IMR-90 (cell line): ENCODE measurements at regions not wholly inside any gene's neighbourhood (a gene's known extent, or its start where the extent isn't known, plus 50 kb on each side); places are given as distances from the start of the nearest gene placed in this dataset.
A peak's percentile ranks its signal among the peaks of the same experiment; 100 is the strongest.

Experiments used
- ATAC-seq: fragments of 200-7000 bp; cut with Tn5 transposase; 2 replicates; pipeline ENCODE4 v1.9.1; 2020; ENCODE audit warnings: low read depth, mild to moderate bottlenecking, moderate library complexity
- BruUV-seq: library from RNA; stranded (reverse); fragments of 400-500 nt; replicated peaks from 2 replicates; lab custom pipeline; 2021; lab: Mats Ljungman, UMichigan
- CTCF ChIA-PET: fragments of 300-600 bp; formaldehyde crosslinking; extraction: SDS; loops from one replicate; lab custom pipeline; 2021; ENCODE audit warnings: antibody characterized with exemption; lab: Yijun Ruan, JAX
- POLR2A ChIA-PET: fragments of 300-600 bp; sonication (Branson Sonifier 250); formaldehyde crosslinking; loops from one replicate; lab custom pipeline; 2022; ENCODE audit warnings: antibody characterized with exemption; ENCODE audit not compliant: unreplicated experiment; lab: Charles Lee
- DNase-seq: peaks from one replicate; pipeline ENCODE4 v3.0.0; 2013
- H2AFZ ChIP-seq: replicated peaks from 2 replicates; pipeline ENCODE3; 2013; ENCODE audit warnings: low read length, mild to moderate bottlenecking; ENCODE audit not compliant: poor library complexity
- H2AK5ac ChIP-seq: 2 replicates; pipeline ENCODE4 v1.6.1; 2013; ENCODE audit warnings: low read depth, low read length, inconsistent platforms
- H2AK9ac ChIP-seq: replicated peaks from 2 replicates; pipeline ENCODE3; 2013; ENCODE audit warnings: mild to moderate bottlenecking, low read depth, low read length, moderate library complexity; ENCODE audit not compliant: poor library complexity
- H2BK120ac ChIP-seq: 2 replicates; pipeline ENCODE4 v1.6.1; 2013; ENCODE audit warnings: low read depth, low read length, inconsistent platforms
- H2BK15ac ChIP-seq: 3 replicates; pipeline ENCODE4 v1.6.1; 2013; ENCODE audit warnings: low read depth, low read length, inconsistent platforms
- H2BK20ac ChIP-seq: 2 replicates; pipeline ENCODE4 v1.6.1; 2013; ENCODE audit warnings: low read depth, mild to moderate bottlenecking, inconsistent platforms, low read length, moderate library complexity
- H2BK5ac ChIP-seq: 2 replicates; pipeline ENCODE4 v1.6.1; 2013; ENCODE audit warnings: mild to moderate bottlenecking, low read depth, low read length, inconsistent platforms; ENCODE audit not compliant: poor library complexity, severe bottlenecking
- H3K14ac ChIP-seq: replicated peaks from 2 replicates; pipeline ENCODE4 v1.6.1; 2013; ENCODE audit warnings: low read depth, low read length, inconsistent platforms
- H3K18ac ChIP-seq: 2 replicates; pipeline ENCODE4 v1.6.1; 2013; ENCODE audit warnings: low read depth, low read length, control low read depth
- H3K23ac ChIP-seq: 2 replicates; pipeline ENCODE4 v1.6.1; 2013; ENCODE audit warnings: low read depth, low read length, inconsistent platforms
- H3K27ac ChIP-seq: 2 replicates; pipeline ENCODE4 v1.5.1; 2013; ENCODE audit warnings: mild to moderate bottlenecking, control low read depth, low read length; ENCODE audit not compliant: insufficient read depth
- H3K27me3 ChIP-seq: 2 replicates; pipeline ENCODE4 v1.6.1; 2013; ENCODE audit warnings: low read length; ENCODE audit not compliant: control insufficient read depth, insufficient read depth
- H3K36me3 ChIP-seq: 2 replicates; pipeline ENCODE4 v1.6.1; 2013; ENCODE audit warnings: low read length, mixed read lengths; ENCODE audit not compliant: control insufficient read depth, insufficient read depth
- H3K4ac ChIP-seq: 2 replicates; pipeline ENCODE4 v1.6.1; 2013; ENCODE audit warnings: low read depth, low read length, inconsistent platforms
- H3K4me1 ChIP-seq: 2 replicates; pipeline ENCODE4 v1.6.1; 2013; ENCODE audit warnings: low read length, mixed read lengths; ENCODE audit not compliant: control insufficient read depth, insufficient read depth
- H3K4me2 ChIP-seq: 2 replicates; pipeline ENCODE4 v1.6.1; 2013; ENCODE audit warnings: low read depth, mild to moderate bottlenecking, control low read depth, low read length, moderate library complexity
- H3K4me3 ChIP-seq: 2 replicates; pipeline ENCODE4 v1.5.1; 2013; ENCODE audit warnings: low read depth, mild to moderate bottlenecking, control low read depth, low read length, moderate library complexity; ENCODE audit not compliant: insufficient read depth
- H3K56ac ChIP-seq: 2 replicates; pipeline ENCODE4 v1.6.1; 2013; ENCODE audit warnings: low read length, inconsistent platforms; ENCODE audit not compliant: insufficient read depth; ENCODE audit errors: extremely low read depth
- H3K79me1 ChIP-seq, 2 experiments: 2 replicates each; pipeline ENCODE4 v1.6.1; 2013; ENCODE audit warnings: low read length in 2 of 2, inconsistent platforms in 1 of 2, low read depth in 1 of 2
- H3K9ac ChIP-seq: 2 replicates; pipeline ENCODE4 v1.6.1; 2013; ENCODE audit warnings: low read depth, low read length, control low read depth
- H3K9me1 ChIP-seq: 2 replicates; pipeline ENCODE4 v1.6.1; 2013; ENCODE audit warnings: low read length, inconsistent platforms; ENCODE audit not compliant: insufficient read depth
- H3K9me3 ChIP-seq: 2 replicates; pipeline ENCODE4 v1.6.1; 2013; ENCODE audit warnings: low read length; ENCODE audit not compliant: control insufficient read depth, insufficient read depth
- H4K20me1 ChIP-seq: 2 replicates; pipeline ENCODE4 v1.6.1; 2013; ENCODE audit warnings: low read length, inconsistent platforms; ENCODE audit not compliant: insufficient read depth
- H4K5ac ChIP-seq: 2 replicates; pipeline ENCODE4 v1.6.1; 2013; ENCODE audit warnings: mild to moderate bottlenecking, low read depth, low read length, control low read depth
- H4K8ac ChIP-seq, 2 experiments: 2 replicates each; pipeline ENCODE4 v1.6.1; 2013; ENCODE audit warnings: low read depth in 2 of 2, low read length in 2 of 2, control low read depth in 1 of 2, inconsistent platforms in 1 of 2
- H4K91ac ChIP-seq: 2 replicates; pipeline ENCODE4 v1.6.1; 2013; ENCODE audit warnings: low read depth, low read length, inconsistent platforms; ENCODE audit not compliant: insufficient read depth
- CEBPB ChIP-seq: IDR thresholded peaks from 2 replicates; pipeline ENCODE4 v1.6.1; 2012; ENCODE audit warnings: low read depth, low read length, improper control_type of control experiment
- CHD1 ChIP-seq: IDR thresholded peaks from 2 replicates; pipeline ENCODE4 v1.6.1; 2012; ENCODE audit warnings: low read depth, low read length, improper control_type of control experiment
- FOS ChIP-seq: fragments of 150-350 bp; IDR thresholded peaks from 2 replicates; pipeline ENCODE4 v1.6.1; 2016; ENCODE audit warnings: low read depth, low read length
- MAFK ChIP-seq: IDR thresholded peaks from 2 replicates; pipeline ENCODE4 v1.6.1; 2012; ENCODE audit warnings: low read depth, low read length, improper control_type of control experiment
- WGBS, 2 experiments: methylation state at CpG; one replicate each; pipeline versions ENCODE4 v1.1.5 to v1.1.7; 2013; ENCODE audit warnings: missing lambda C conversion rate in 2 of 2; ENCODE audit not compliant: insufficient read length in 1 of 2; ENCODE audit errors: extremely low coverage in 2 of 2; 5-methylcytosine and 5-hydroxymethylcytosine counted together
- dilution Hi-C: fragments of 300-500 bp; cut with HindIII; formaldehyde crosslinking; loops from one replicate; pipeline ENCODE4 v1.14.3; 2018; ENCODE audit warnings: low sequenced_read_pairs; ENCODE audit not compliant: unreplicated experiment
- in situ Hi-C: fragments of 300-500 bp; cut with MboI; formaldehyde crosslinking; loops from 3 replicates; pipeline ENCODE4 v1.14.3; 2019; ENCODE audit warnings: low sequenced_read_pairs, inconsistent platforms, mixed read lengths
- intact Hi-C: fragments of 100-400 bp; cut with micrococcal nuclease; formaldehyde crosslinking; loops from 2 replicates; pipeline ENCODE4 v1.10.0; 2022
- TF ChIP-seq, protein P1 (sequence below): fragments of 150-350 bp; IDR thresholded peaks from 2 replicates; pipeline ENCODE4 v1.6.1; 2016; ENCODE audit warnings: low read depth, mild to moderate bottlenecking, low read length, moderate library complexity, borderline replicate concordance

DNA sequence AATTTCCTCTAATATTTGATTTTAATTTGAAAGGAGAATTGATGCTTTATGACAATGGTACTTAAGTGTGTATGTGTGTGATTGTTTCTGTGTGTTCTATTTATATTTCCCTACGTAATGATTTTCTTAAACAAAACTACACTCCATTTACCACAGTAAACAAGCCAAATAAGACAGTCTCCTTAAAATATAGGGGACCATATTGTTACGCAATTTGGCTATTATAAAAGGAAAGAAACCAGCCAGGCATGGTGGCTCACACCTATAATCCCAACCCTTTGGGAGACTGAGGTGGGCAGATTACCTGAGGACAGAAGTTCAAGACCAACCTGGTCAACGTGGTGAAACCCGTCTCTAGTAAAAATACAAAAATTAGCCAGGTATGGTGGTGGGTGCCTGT is 1134.1 kb downstream of the CDH8 start:
- no peak overlapping the region for H3K4ac ChIP-seq
- no peak overlapping the region for H2AK5ac ChIP-seq
- H3K4me2 ChIP-seq, result no peak overlapping the region
- no peak overlapping the region for H3K23ac ChIP-seq
- no peaks in the 10 kb centered on the region for H3K36me3 ChIP-seq
- DNase-seq (no peak), ATAC-seq (no peak)
- no peak overlapping the region for H4K8ac ChIP-seq
- H3K14ac ChIP-seq, result no peak overlapping the region
- no peak overlapping the region for H4K91ac ChIP-seq
- H3K9me1 ChIP-seq, result no peaks in the 10 kb centered on the region
- H3K27ac ChIP-seq, result no peak overlapping the region
- WGBS, 2 experiments, result no CpG with 5 or more reads among the region's 4 CpGs
- TF ChIP-seq MAFK (no peak), CEBPB (peak; percentile 62; the same call in 1 of the 2 replicates), FOS (no peak), CHD1 (no peak)
- TF ChIP-seq, protein P1, sequence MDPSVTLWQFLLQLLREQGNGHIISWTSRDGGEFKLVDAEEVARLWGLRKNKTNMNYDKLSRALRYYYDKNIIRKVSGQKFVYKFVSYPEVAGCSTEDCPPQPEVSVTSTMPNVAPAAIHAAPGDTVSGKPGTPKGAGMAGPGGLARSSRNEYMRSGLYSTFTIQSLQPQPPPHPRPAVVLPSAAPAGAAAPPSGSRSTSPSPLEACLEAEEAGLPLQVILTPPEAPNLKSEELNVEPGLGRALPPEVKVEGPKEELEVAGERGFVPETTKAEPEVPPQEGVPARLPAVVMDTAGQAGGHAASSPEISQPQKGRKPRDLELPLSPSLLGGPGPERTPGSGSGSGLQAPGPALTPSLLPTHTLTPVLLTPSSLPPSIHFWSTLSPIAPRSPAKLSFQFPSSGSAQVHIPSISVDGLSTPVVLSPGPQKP, result no peak
- H4K5ac ChIP-seq, result no peak overlapping the region
- H2AK9ac ChIP-seq, result no peak overlapping the region
- H2AFZ ChIP-seq, result no peak overlapping the region
- in situ Hi-C loops, result no loop called here
- CTCF ChIA-PET, result no interaction called here
- dilution Hi-C loops, result no loop called here
- H3K18ac ChIP-seq, result no peak overlapping the region
- H2BK20ac ChIP-seq, result no peak overlapping the region
- intact Hi-C loops, result no loop called here
- no TSS peak for BruUV-seq
- H2BK15ac ChIP-seq, result no peak overlapping the region
- POLR2A ChIA-PET, result no interaction called here
- no peak overlapping the region for H3K4me3 ChIP-seq
- peaks cover 5% of the 10 kb centered on the region; the same call in 1 of the 2 replicates for H3K9me3 ChIP-seq
- H3K79me1 ChIP-seq, result no peaks in the 10 kb centered on the region
- H3K56ac ChIP-seq, result no peak overlapping the region
- no peak overlapping the region for H3K9ac ChIP-seq
- no peak overlapping the region for H2BK120ac ChIP-seq
- H4K20me1 ChIP-seq, result no peaks in the 10 kb centered on the region
- no peaks in the 10 kb centered on the region for H3K4me1 ChIP-seq
- H2BK5ac ChIP-seq, result no peak overlapping the region
- H3K27me3 ChIP-seq, result no peaks in the 10 kb centered on the region
